GM23338 (cell line): ENCODE measurements at regions not wholly inside any gene's neighbourhood (a gene's known extent, or its start where the extent isn't known, plus 50 kb on each side); places are given as distances from the start of the nearest gene placed in this dataset.

Experiments
- ATAC-seq: fragments of 200-7000 bp; cut with Tn5 transposase; 3 replicates; pipeline ENCODE4 v1.9.1; 2020
- DNase-seq: peaks from one replicate; pipeline ENCODE4 v3.0.0-alpha.2; 2015; ENCODE audit warnings: low spot score
- H2AFZ ChIP-seq: fragments of 200-600 bp; sonication (generic); 2 replicates; pipeline ENCODE4 v1.8.0; 2016; ENCODE audit warnings: antibody characterized with exemption, mild to moderate bottlenecking, moderate library complexity
- H3F3A ChIP-seq: fragments of 200-600 bp; sonication (generic); replicated peaks from 2 replicates; pipeline ENCODE4 v1.8.0; 2017; ENCODE audit warnings: antibody characterized with exemption, mixed run types, low read depth
- H3K27ac ChIP-seq: fragments of 200-600 bp; sonication (generic); 2 replicates; pipeline ENCODE4 v1.6.1; 2016; ENCODE audit warnings: low read depth
- H3K27me3 ChIP-seq: fragments of 200-600 bp; sonication (generic); 2 replicates; pipeline ENCODE4 v1.8.0; 2016; ENCODE audit warnings: mild to moderate bottlenecking, mixed run types, moderate library complexity; ENCODE audit not compliant: insufficient read depth
- H3K36me3 ChIP-seq: fragments of 200-600 bp; sonication (generic); 2 replicates; pipeline ENCODE4 v1.8.0; 2016; ENCODE audit warnings: mild to moderate bottlenecking; ENCODE audit not compliant: insufficient read depth
- H3K4me1 ChIP-seq: fragments of 200-600 bp; sonication (generic); 2 replicates; pipeline ENCODE4 v1.8.0; 2016; ENCODE audit warnings: mild to moderate bottlenecking, moderate library complexity; ENCODE audit not compliant: insufficient read depth
- H3K4me2 ChIP-seq: fragments of 200-600 bp; sonication (generic); 2 replicates; pipeline ENCODE4 v1.7.1; 2017; ENCODE audit warnings: mixed run types
- H3K4me3 ChIP-seq: fragments of 200-600 bp; sonication (generic); 2 replicates; pipeline ENCODE4 v1.6.1; 2016; ENCODE audit warnings: mixed run types
- H3K79me2 ChIP-seq: fragments of 200-600 bp; sonication (generic); replicated peaks from 2 replicates; pipeline ENCODE4 v1.8.0; 2017; ENCODE audit warnings: mild to moderate bottlenecking; ENCODE audit not compliant: insufficient read depth
- H3K9me2 ChIP-seq: fragments of 200-600 bp; sonication (generic); 2 replicates; pipeline ENCODE4 v1.8.0; 2017; ENCODE audit not compliant: insufficient read depth
- H4K20me1 ChIP-seq: fragments of 200-600 bp; sonication (generic); replicated peaks from 2 replicates; pipeline ENCODE4 v1.8.0; 2017; ENCODE audit warnings: mild to moderate bottlenecking; ENCODE audit not compliant: insufficient read depth
- H3K27ac Mint-ChIP-seq: 2 replicates; pipeline ENCODE4 v1.8.0; 2020; ENCODE audit warnings: inconsistent platforms, mild to moderate bottlenecking, moderate library complexity, mixed read lengths
- H3K27me3 Mint-ChIP-seq: 3 replicates; pipeline ENCODE4 v1.8.0; 2022; ENCODE audit warnings: low read depth, mild to moderate bottlenecking, moderate library complexity, mixed read lengths, inconsistent platforms; ENCODE audit not compliant: insufficient read depth, poor library complexity
- H3K36me3 Mint-ChIP-seq: 3 replicates; pipeline ENCODE4 v1.8.0; 2021; ENCODE audit warnings: low read depth, mild to moderate bottlenecking, inconsistent platforms, moderate library complexity, mixed read lengths
- H3K4me1 Mint-ChIP-seq: 3 replicates; pipeline ENCODE4 v1.8.0; 2020; ENCODE audit warnings: mild to moderate bottlenecking, inconsistent platforms, mixed read lengths
- H3K4me3 Mint-ChIP-seq: 3 replicates; pipeline ENCODE4 v1.8.0; 2021; ENCODE audit warnings: moderate library complexity, mild to moderate bottlenecking, inconsistent platforms, mixed read lengths
- H3K9me3 Mint-ChIP-seq: 3 replicates; pipeline ENCODE4 v1.8.0; 2020; ENCODE audit warnings: moderate library complexity, mild to moderate bottlenecking, inconsistent platforms, mixed read lengths
- CTCF ChIP-seq, 2 experiments: fragments of 200-600 bp in 1 of 2; sonication (generic) in 1 of 2; conservative IDR thresholded peaks; 2 replicates each; pipeline versions ENCODE4 v1.5.1 to v1.6.1; 2016 to 2017; ENCODE audit warnings: antibody characterized with exemption in 2 of 2, low read depth in 2 of 2, mild to moderate bottlenecking in 2 of 2, moderate library complexity in 1 of 2
- EZH2phosphoT487 ChIP-seq: fragments of 200-600 bp; sonication (generic); IDR thresholded peaks from one replicate; pipeline ENCODE4 v1.8.1; 2018; ENCODE audit warnings: antibody characterized with exemption; ENCODE audit not compliant: unreplicated experiment
- JUNB ChIP-seq: IDR thresholded peaks from one replicate; pipeline ENCODE4 v1.6.1; 2016; ENCODE audit warnings: antibody characterized with exemption; ENCODE audit not compliant: unreplicated experiment
- ZNF114 ChIP-seq: fragments of 250-450 bp; sonication (Bioruptor Pico); IDR thresholded peaks from 2 replicates; pipeline ENCODE4 v1.5.0; 2020; ENCODE audit warnings: mild to moderate bottlenecking, moderate library complexity
- ZNF462 ChIP-seq: fragments of 250-450 bp; sonication (Bioruptor Pico); IDR thresholded peaks from 2 replicates; pipeline ENCODE4 v1.5.0; 2020; ENCODE audit warnings: mild to moderate bottlenecking, moderate library complexity
- TF ChIP-seq, protein P1 (sequence below): IDR thresholded peaks from 2 replicates; pipeline ENCODE4 v1.6.1; 2016; ENCODE audit warnings: antibody characterized with exemption

- TF ChIP-seq CTCF (conservative IDR thresholded peaks at IDR 0.05; ENCODE audit: low read depth in 2 of 2) (no peak), JUNB (no peak), ZNF114 (CRISPR knock-in tag) (no peak), EZH2phosphoT487 (no peak), ZNF462 (CRISPR knock-in tag) (no peak)
Measured at GRCh38 chr1:213417846-213418245, 366.8 kb downstream of the RPS6KC1 start (continued).

GRCh38 chr1:213418268-213419071, 367.4 kb downstream of the RPS6KC1 start:
- peak; percentile 66 for ATAC-seq
- 0 out of 2 replicates have a peak, but pooled peaks cover 8% of the 10 kb centered on the region for H3K9me2 ChIP-seq
- no peaks in the 10 kb centered on the region for H3K27me3 ChIP-seq
- Mint-ChIP-seq H3K36me3 (no peaks in the 10 kb centered on the region; the same call in 2 of the 3 replicates), H3K4me3 (no peak overlapping the region), H3K4me1 (no peaks in the 10 kb centered on the region), H3K27me3 (no peaks in the 10 kb centered on the region), H3K9me3 (peaks cover 3% of the 10 kb centered on the region; the same call in 1 of the 3 replicates), H3K27ac (no peak overlapping the region)
- no peak overlapping the region for H2AFZ ChIP-seq
- H4K20me1 ChIP-seq = no peaks in the 10 kb centered on the region
- DNase-seq = peak; percentile 12
- no peak overlapping the region for H3K4me2 ChIP-seq
- no peaks in the 10 kb centered on the region for H3K36me3 ChIP-seq
- no peaks in the 10 kb centered on the region for H3F3A ChIP-seq
- H3K4me3 ChIP-seq = no peak overlapping the region
- H3K79me2 ChIP-seq = no peaks in the 10 kb centered on the region
- H3K27ac ChIP-seq = no peak overlapping the region
- no peaks in the 10 kb centered on the region for H3K4me1 ChIP-seq
- TF ChIP-seq, protein P1, sequence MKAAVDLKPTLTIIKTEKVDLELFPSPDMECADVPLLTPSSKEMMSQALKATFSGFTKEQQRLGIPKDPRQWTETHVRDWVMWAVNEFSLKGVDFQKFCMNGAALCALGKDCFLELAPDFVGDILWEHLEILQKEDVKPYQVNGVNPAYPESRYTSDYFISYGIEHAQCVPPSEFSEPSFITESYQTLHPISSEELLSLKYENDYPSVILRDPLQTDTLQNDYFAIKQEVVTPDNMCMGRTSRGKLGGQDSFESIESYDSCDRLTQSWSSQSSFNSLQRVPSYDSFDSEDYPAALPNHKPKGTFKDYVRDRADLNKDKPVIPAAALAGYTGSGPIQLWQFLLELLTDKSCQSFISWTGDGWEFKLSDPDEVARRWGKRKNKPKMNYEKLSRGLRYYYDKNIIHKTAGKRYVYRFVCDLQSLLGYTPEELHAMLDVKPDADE = no peak
